Middle frontal gyrus (tissue), 1 donor: ENCODE measurements at regions not wholly inside any gene's neighbourhood (a gene's known extent, or its start where the extent isn't known, plus 50 kb on each side); places are given as distances from the start of the nearest gene placed in this dataset.

ENCODE experiments used
- DNase-seq: peaks from one replicate; pipeline ENCODE4 v3.0.0-alpha.2; 2015; ENCODE audit warnings: low spot score; ENCODE audit errors: extremely low spot score

GRCh38 chr1:43065616-43066399 is 106.3 kb downstream of the EBNA1BP2 start:
- no peak for DNase-seq

GRCh38 chr1:43065191-43065590 is 106.5 kb upstream of the SLC2A1 start:
- DNase-seq = no peak

GRCh38 chr1:43063394-43064219 is 104.9 kb upstream of the SLC2A1 start:
- DNase-seq = no peak

GRCh38 chr1:43062527-43063095 is 103.9 kb upstream of the SLC2A1 start:
- no peak for DNase-seq

- DNase-seq = no peak
Measured at GRCh38 chr1:43061757-43062156, 103.1 kb upstream of the SLC2A1 start.

- no peak for DNase-seq
Measured at GRCh38 chr1:43059640-43060574, 101.2 kb upstream of the SLC2A1 start.

- DNase-seq = no peak
Measured at GRCh38 chr1:43058545-43059360, 100.1 kb upstream of the SLC2A1 start.

GRCh38 chr1:43058056-43058455 is 99.4 kb upstream of the SLC2A1 start:
- no peak for DNase-seq

- no peak for DNase-seq
Measured at GRCh38 chr1:43057567-43057966, 98.9 kb upstream of the SLC2A1 start.

GRCh38 chr1:43056981-43057391 is 98.3 kb upstream of the SLC2A1 start:
- no peak for DNase-seq

GRCh38 chr1:43056460-43056859 is 97.8 kb upstream of the SLC2A1 start:
- DNase-seq = no peak

- DNase-seq = no peak
Measured at GRCh38 chr1:43054961-43055360, 96.3 kb upstream of the SLC2A1 start.

GRCh38 chr1:43052786-43053439 is 94.2 kb upstream of the SLC2A1 start:
- no peak for DNase-seq

GRCh38 chr1:43052322-43052721 is 93.7 kb upstream of the SLC2A1 start:
- DNase-seq = no peak

- no peak for DNase-seq
Measured at GRCh38 chr1:43049481-43049880, 90.8 kb upstream of the SLC2A1 start.

GRCh38 chr1:43048601-43049011 is 89.9 kb upstream of the SLC2A1 start:
- no peak for DNase-seq

GRCh38 chr1:43047135-43047534 is 88.5 kb upstream of the SLC2A1 start:
- DNase-seq = no peak

- no peak for DNase-seq
Measured at GRCh38 chr1:43044572-43045361, 86.1 kb upstream of the SLC2A1 start.

GRCh38 chr1:43043695-43044094 is 85.0 kb upstream of the SLC2A1 start:
- no peak for DNase-seq
